HG03457 (cell line): ENCODE measurements at regions not wholly inside any gene's neighbourhood (a gene's known extent, or its start where the extent isn't known, plus 50 kb on each side); places are given as distances from the start of the nearest gene placed in this dataset.

Experiments
- ATAC-seq: cut with Tn5 transposase; IDR thresholded peaks from one replicate; pipeline ENCODE4 v1.9.1; 2021; ENCODE audit warnings: moderate number of reproducible peaks; ENCODE audit not compliant: unreplicated experiment

- ATAC-seq: no peak
Measured at GRCh38 chr9:99282406-99282805, 60.3 kb downstream of the SEC61B start.

- ATAC-seq: no peak
Measured at GRCh38 chr9:99285965-99286364, 63.9 kb downstream of the SEC61B start.

GRCh38 chr9:99286536-99286935 lies 64.5 kb downstream of the SEC61B start:
- no peak for ATAC-seq

GRCh38 chr9:99287641-99288040 lies 65.6 kb downstream of the SEC61B start:
- no peak for ATAC-seq

GRCh38 chr9:99288830-99289229 lies 66.7 kb downstream of the SEC61B start:
- ATAC-seq: no peak

- ATAC-seq: no peak
Measured at GRCh38 chr9:99294850-99295461, 72.9 kb downstream of the SEC61B start.

GRCh38 chr9:99296291-99296951 lies 74.3 kb downstream of the SEC61B start:
- no peak for ATAC-seq

GRCh38 chr9:99298614-99299013 lies 76.5 kb downstream of the SEC61B start:
- ATAC-seq: no peak

GRCh38 chr9:99299211-99300102 lies 77.4 kb downstream of the SEC61B start:
- no peak for ATAC-seq

- no peak for ATAC-seq
Measured at GRCh38 chr9:99300103-99300439, 78.0 kb downstream of the SEC61B start.

GRCh38 chr9:99300603-99301002 lies 78.5 kb downstream of the SEC61B start:
- no peak for ATAC-seq

GRCh38 chr9:99303177-99303576 lies 81.1 kb downstream of the SEC61B start:
- ATAC-seq: no peak

GRCh38 chr9:99305124-99305523 lies 83.0 kb downstream of the SEC61B start:
- ATAC-seq: no peak

- no peak for ATAC-seq
Measured at GRCh38 chr9:99305820-99306811, 84.0 kb downstream of the SEC61B start.

- ATAC-seq: no peak
Measured at GRCh38 chr9:99307851-99308250, 85.8 kb downstream of the SEC61B start.

GRCh38 chr9:99309141-99309939 lies 87.3 kb downstream of the SEC61B start:
- no peak for ATAC-seq

GRCh38 chr9:99312736-99313135 lies 90.7 kb downstream of the SEC61B start:
- no peak for ATAC-seq

GRCh38 chr9:99319048-99319447 lies 97.0 kb downstream of the SEC61B start:
- ATAC-seq: no peak

- ATAC-seq: no peak
Measured at GRCh38 chr9:99322299-99322698, 100.2 kb downstream of the SEC61B start.
